GM23338 (cell line): ENCODE measurements at regions not wholly inside any gene's neighbourhood (a gene's known extent, or its start where the extent isn't known, plus 50 kb on each side); places are given as distances from the start of the nearest gene placed in this dataset.

Source experiments
- CTCF ChIP-seq, 2 experiments: fragments of 200-600 bp in 1 of 2; sonication (generic) in 1 of 2; conservative IDR thresholded peaks; 2 replicates each; pipeline versions ENCODE4 v1.5.1 to v1.6.1; 2016 to 2017; ENCODE audit warnings: antibody characterized with exemption in 2 of 2, low read depth in 2 of 2, mild to moderate bottlenecking in 2 of 2, moderate library complexity in 1 of 2
- EZH2 ChIP-seq: fragments of 200-600 bp; sonication (generic); IDR thresholded peaks from one replicate; pipeline ENCODE4 v1.8.0; 2017; ENCODE audit warnings: antibody characterized with exemption, mild to moderate bottlenecking, low read depth; ENCODE audit not compliant: unreplicated experiment
- REST ChIP-seq: IDR thresholded peaks from one replicate; pipeline ENCODE4 v1.6.1; 2018; ENCODE audit warnings: antibody characterized with exemption; ENCODE audit not compliant: unreplicated experiment
- ZNF331 ChIP-seq: fragments of 250-450 bp; sonication (Bioruptor Pico); IDR thresholded peaks from 2 replicates; pipeline ENCODE4 v1.5.0; 2020; ENCODE audit warnings: low read depth, mild to moderate bottlenecking, moderate library complexity

DNA sequence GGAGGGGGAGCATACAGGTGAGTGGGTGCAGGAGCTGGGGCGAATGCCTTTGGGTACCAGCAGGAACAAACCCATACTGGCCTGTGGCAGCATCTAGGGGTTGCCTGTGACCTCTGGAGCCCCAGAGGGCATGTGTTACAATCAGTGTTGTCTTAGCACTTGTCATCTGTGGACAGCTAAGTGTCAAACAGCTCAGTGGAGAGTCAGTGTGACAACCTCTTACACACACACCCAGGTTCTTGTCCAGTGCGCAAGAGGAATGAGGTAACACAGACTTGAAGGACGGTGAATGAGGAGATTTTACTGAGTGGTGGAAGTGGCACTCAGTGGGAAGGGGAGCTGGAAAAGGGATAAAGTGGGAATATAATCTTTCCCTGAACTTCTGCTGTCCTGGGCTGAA lies 54.1 kb upstream of the DDIT4L start (continued):
- no peak for TF ChIP-seq REST
- TF ChIP-seq CTCF (conservative IDR thresholded peaks at IDR 0.05; ENCODE audit: low read depth in 2 of 2) = no peak
- no peak for TF ChIP-seq EZH2
- no peak for TF ChIP-seq ZNF331 (CRISPR knock-in tag)
